ENCODE measurements at regions not wholly inside any gene's neighbourhood (a gene's known extent, or its start where the extent isn't known, plus 50 kb on each side); places are given as distances from the start of the nearest gene placed in this dataset.
"Not testable (repeated sequence)": the region's sequence is repeated elsewhere in the genome, so short reads cannot be mapped to it uniquely, and the experiment has no call there.

GRCh38 chr13:37155613-37156097 lies 50.2 kb upstream of the CSNK1A1L start:
- H3K4me3 ChIP-seq (ENCODE audit: insufficient read depth, low read depth, low read length); H3K36me3 ChIP-seq (replicated peaks; ENCODE audit: control insufficient read depth, insufficient read depth, low read length); DNase-seq; H3K27me3 ChIP-seq (ENCODE audit: control insufficient read depth, insufficient read depth, low read length): not testable (repeated sequence)
